GF-D8 (cell line): ENCODE measurements at regions not wholly inside any gene's neighbourhood (a gene's known extent, or its start where the extent isn't known, plus 50 kb on each side); places are given as distances from the start of the nearest gene placed in this dataset.

Source experiments
- DNase-seq: peaks from one replicate; lab custom pipeline; 2025; lab: John Stamatoyannopoulos, UW

- DNase-seq = no peak
Observed at GRCh38 chrX:88424071-88424470, 323.0 kb upstream of the CPXCR1 start.

DNA sequence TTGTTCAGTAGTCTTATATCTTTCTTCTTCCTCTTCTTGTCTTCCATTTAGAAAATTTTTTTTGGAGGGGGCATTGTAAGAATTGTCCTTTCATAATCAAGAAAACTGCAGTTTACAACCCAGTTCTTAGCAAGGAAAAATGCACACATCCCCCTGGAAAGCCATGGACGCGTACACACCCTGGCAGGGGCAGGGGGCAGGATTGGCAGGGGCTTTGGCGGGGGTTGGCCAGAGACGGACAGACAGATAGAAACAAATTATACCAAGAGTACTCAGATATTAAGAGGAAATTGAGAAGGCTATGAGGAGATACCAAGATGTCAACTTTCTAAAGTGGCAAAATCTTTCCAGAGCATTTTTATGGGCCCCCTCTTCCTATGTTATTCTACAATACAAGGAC lies 322.5 kb upstream of the CPXCR1 start:
- DNase-seq = no peak

DNA sequence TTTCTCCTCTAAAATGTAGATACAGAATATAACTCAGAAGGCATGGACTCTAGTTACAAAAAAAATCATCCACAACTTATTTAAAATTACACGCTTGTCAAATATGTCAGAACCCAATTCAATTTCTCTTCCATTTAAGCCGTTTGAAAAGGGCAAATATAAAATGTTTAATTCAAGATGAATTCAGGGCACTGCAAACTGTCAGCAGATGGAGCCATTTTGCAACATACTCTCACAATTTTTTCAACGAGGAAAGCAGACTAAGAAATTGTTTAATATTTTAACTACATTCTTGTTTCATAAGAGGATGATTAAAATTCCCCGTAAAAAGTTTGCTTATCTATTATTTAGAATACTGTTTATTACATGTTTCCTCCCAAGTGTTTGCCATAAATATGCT lies 321.3 kb upstream of the CPXCR1 start:
- DNase-seq = no peak

DNA sequence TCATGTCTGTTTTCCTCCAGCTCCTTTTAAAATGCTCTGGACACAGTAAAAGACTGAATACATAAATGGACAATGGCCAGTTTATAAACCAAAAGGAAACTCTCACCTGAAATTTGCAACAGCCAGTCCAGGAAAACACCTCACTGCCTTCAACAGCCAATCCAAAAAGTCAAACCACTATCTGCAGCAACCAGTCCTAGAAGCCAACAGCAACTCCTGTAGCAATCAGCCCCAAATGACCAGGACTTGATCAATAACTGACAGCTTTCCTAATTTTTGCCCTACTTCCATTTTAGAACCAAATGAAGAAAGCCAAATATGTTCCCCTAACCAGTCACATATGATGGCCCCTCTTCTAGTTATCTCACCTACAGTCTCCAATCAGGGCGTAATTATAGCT lies 309.5 kb upstream of the CPXCR1 start:
- DNase-seq = no peak

GRCh38 chrX:88438209-88438608 lies 308.8 kb upstream of the CPXCR1 start:
- no peak for DNase-seq

DNA sequence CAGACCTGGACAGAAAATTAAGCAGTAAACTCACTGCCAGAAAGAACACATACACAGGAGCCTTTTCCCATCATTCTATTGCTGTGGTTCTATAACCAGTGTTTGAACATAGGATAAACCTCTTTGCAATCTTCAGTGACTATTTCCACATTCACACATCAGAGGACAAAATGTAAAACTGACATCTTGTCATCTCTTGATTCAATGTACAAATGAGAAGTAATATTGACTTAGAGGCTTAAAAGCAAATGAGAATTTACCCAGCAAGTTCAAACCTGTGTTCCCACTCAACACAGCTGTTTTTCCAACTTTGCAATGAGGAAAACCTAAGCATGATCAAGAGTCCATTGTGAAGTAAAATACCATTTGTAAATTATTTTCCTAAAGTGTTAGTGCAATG lies 307.1 kb upstream of the CPXCR1 start:
- no peak for DNase-seq
